MM.1S (cell line): ENCODE measurements at regions not wholly inside any gene's neighbourhood (a gene's known extent, or its start where the extent isn't known, plus 50 kb on each side); places are given as distances from the start of the nearest gene placed in this dataset.
A peak's percentile ranks its signal among the peaks of the same experiment; 100 is the strongest.
"Not testable (repeated sequence)": the region's sequence is repeated elsewhere in the genome, so short reads cannot be mapped to it uniquely, and the experiment has no call there.

Experiments used
- DNase-seq: peaks from one replicate; pipeline ENCODE4 v3.0.0-alpha.2; 2015
- H2AFZ ChIP-seq: fragments of 300-600 bp; sonication (generic); 2 replicates; pipeline ENCODE4 v1.6.0; 2016; ENCODE audit warnings: antibody characterized with exemption, low read length
- H3F3A ChIP-seq: fragments of 300-600 bp; sonication (generic); 2 replicates; pipeline ENCODE4 v1.6.1; 2016; ENCODE audit warnings: mild to moderate bottlenecking, antibody characterized with exemption, low read length, moderate library complexity, mixed read lengths; ENCODE audit not compliant: insufficient read depth
- H3K27ac ChIP-seq: fragments of 300-600 bp; sonication (generic); 2 replicates; pipeline ENCODE4 v1.5.1; 2016; ENCODE audit warnings: mild to moderate bottlenecking, low read length
- H3K27me3 ChIP-seq: fragments of 300-600 bp; sonication (generic); replicated peaks from 2 replicates; pipeline ENCODE4 v1.6.0; 2016; ENCODE audit warnings: low read length; ENCODE audit not compliant: insufficient read depth
- H3K36me3 ChIP-seq: fragments of 300-600 bp; sonication (generic); replicated peaks from 2 replicates; pipeline ENCODE4 v1.6.1; 2016; ENCODE audit warnings: mild to moderate bottlenecking, low read length, mixed read lengths; ENCODE audit not compliant: insufficient read depth
- H3K4me1 ChIP-seq: fragments of 300-600 bp; sonication (generic); 2 replicates; pipeline ENCODE4 v1.6.1; 2016; ENCODE audit warnings: low read length, mixed read lengths
- H3K4me2 ChIP-seq: fragments of 300-600 bp; sonication (generic); 2 replicates; pipeline ENCODE4 v1.6.0; 2016; ENCODE audit warnings: low read depth, low read length
- H3K4me3 ChIP-seq: fragments of 300-600 bp; sonication (generic); 2 replicates; pipeline ENCODE4 v1.5.1; 2016; ENCODE audit warnings: low read length, mixed read lengths
- H3K79me2 ChIP-seq: fragments of 300-600 bp; sonication (generic); 2 replicates; pipeline ENCODE4 v1.6.1; 2016; ENCODE audit warnings: mixed run types, low read length, mixed read lengths
- H3K9ac ChIP-seq: fragments of 300-600 bp; sonication (generic); 2 replicates; pipeline ENCODE4 v1.6.1; 2016; ENCODE audit warnings: low read length, mixed read lengths
- H3K9me2 ChIP-seq: fragments of 300-600 bp; sonication (generic); replicated peaks from 2 replicates; pipeline ENCODE4 v1.6.1; 2016; ENCODE audit warnings: mild to moderate bottlenecking, low read length, mixed read lengths; ENCODE audit not compliant: insufficient read depth
- H3K9me3 ChIP-seq: fragments of 300-600 bp; sonication (generic); replicated peaks from 2 replicates; pipeline ENCODE4 v1.6.1; 2016; ENCODE audit warnings: mild to moderate bottlenecking, low read length, mixed read lengths; ENCODE audit not compliant: insufficient read depth
- H4K20me1 ChIP-seq: fragments of 300-600 bp; sonication (generic); 2 replicates; pipeline ENCODE4 v1.6.1; 2016; ENCODE audit warnings: mild to moderate bottlenecking, low read length, moderate library complexity, mixed read lengths; ENCODE audit not compliant: insufficient read depth
- EZH2 ChIP-seq: fragments of 300-600 bp; sonication (generic); optimal IDR thresholded peaks from 2 replicates; pipeline ENCODE3; 2017; ENCODE audit warnings: low read depth, mild to moderate bottlenecking, antibody characterized with exemption, low read length, mixed read lengths
- EZH2phosphoT487 ChIP-seq: fragments of 300-600 bp; sonication (generic); IDR thresholded peaks from 2 replicates; pipeline ENCODE4 v1.6.1; 2018; ENCODE audit warnings: antibody characterized with exemption, low read length
- TF ChIP-seq, protein P1 (sequence below): fragments of 300-600 bp; sonication (generic); IDR thresholded peaks from 2 replicates; pipeline ENCODE4 v1.5.1; 2016; ENCODE audit warnings: antibody characterized with exemption, low read length, mixed read lengths

DNA sequence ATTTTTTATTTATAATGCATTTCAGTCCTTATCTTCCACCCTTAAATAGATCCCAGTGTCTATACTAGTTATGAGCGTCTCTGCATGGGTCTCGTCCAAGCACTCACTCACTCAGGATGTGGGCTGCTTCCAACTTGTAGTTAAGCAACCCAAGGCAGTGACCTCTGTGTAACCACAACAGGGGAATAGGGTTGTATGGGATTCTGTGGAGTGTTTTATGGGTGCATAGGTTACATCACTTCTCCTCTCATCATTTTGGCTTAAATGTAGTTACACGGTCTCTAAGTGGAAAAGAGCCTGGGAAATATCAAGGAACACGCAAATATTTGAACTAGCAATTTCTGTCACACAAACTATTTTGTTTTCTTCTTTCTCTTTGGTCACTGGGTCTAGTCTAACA is 931.0 kb downstream of the STIM2 start:
- no peak overlapping the region for H3K27ac ChIP-seq
- H3K9me2 ChIP-seq = no peaks in the 10 kb centered on the region
- H3K9me3 ChIP-seq = no peaks in the 10 kb centered on the region
- no peak overlapping the region for H3K4me2 ChIP-seq
- H4K20me1 ChIP-seq = no peaks in the 10 kb centered on the region
- DNase-seq = no peak
- no peaks in the 10 kb centered on the region for H3K27me3 ChIP-seq
- no peaks in the 10 kb centered on the region for H3K36me3 ChIP-seq
- no peaks in the 10 kb centered on the region for H3K4me1 ChIP-seq
- H3K9ac ChIP-seq = no peak overlapping the region
- no peaks in the 10 kb centered on the region for H3F3A ChIP-seq
- no peaks in the 10 kb centered on the region for H3K79me2 ChIP-seq
- TF ChIP-seq, protein P1, sequence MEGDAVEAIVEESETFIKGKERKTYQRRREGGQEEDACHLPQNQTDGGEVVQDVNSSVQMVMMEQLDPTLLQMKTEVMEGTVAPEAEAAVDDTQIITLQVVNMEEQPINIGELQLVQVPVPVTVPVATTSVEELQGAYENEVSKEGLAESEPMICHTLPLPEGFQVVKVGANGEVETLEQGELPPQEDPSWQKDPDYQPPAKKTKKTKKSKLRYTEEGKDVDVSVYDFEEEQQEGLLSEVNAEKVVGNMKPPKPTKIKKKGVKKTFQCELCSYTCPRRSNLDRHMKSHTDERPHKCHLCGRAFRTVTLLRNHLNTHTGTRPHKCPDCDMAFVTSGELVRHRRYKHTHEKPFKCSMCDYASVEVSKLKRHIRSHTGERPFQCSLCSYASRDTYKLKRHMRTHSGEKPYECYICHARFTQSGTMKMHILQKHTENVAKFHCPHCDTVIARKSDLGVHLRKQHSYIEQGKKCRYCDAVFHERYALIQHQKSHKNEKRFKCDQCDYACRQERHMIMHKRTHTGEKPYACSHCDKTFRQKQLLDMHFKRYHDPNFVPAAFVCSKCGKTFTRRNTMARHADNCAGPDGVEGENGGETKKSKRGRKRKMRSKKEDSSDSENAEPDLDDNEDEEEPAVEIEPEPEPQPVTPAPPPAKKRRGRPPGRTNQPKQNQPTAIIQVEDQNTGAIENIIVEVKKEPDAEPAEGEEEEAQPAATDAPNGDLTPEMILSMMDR = no peak
- TF ChIP-seq EZH2phosphoT487 (no peak), EZH2 (no peak)
- H3K4me3 ChIP-seq = no peak overlapping the region
- no peak overlapping the region for H2AFZ ChIP-seq

DNA sequence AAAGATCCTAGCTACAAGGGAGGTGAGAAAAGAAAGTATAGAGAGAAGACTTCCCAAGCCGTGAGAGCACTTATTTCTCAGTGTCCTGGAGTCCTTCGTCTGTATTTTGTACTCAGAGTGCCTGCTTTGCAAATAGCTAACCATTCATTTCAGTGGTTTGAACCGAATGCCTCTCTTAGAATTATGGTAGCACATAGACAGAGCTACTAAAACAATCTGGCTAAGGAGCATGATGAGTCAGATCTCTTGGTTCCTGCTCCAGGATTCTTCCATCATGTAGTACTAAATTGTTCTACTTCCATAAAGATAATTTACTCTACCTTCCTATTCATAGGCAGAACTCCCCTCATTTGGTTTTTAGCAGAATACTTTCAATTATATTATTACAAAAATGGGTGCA is 946.6 kb downstream of the STIM2 start:
- Histone ChIP-seq H3K27ac (no peak overlapping the region), H4K20me1 (no peaks in the 10 kb centered on the region), H3K4me1 (no peaks in the 10 kb centered on the region), H3K9me3 (no peaks in the 10 kb centered on the region), H3K4me3 (no peak overlapping the region), H3F3A (no peaks in the 10 kb centered on the region), H3K79me2 (no peaks in the 10 kb centered on the region), H3K9ac (no peak overlapping the region), H3K36me3 (no peaks in the 10 kb centered on the region), H2AFZ (no peak overlapping the region), H3K27me3 (no peaks in the 10 kb centered on the region), H3K4me2 (no peak overlapping the region), H3K9me2 (no peaks in the 10 kb centered on the region)
- DNase-seq = no peak
- TF ChIP-seq EZH2 (no peak), EZH2phosphoT487 (no peak)
- TF ChIP-seq, protein P1 = no peak

DNA sequence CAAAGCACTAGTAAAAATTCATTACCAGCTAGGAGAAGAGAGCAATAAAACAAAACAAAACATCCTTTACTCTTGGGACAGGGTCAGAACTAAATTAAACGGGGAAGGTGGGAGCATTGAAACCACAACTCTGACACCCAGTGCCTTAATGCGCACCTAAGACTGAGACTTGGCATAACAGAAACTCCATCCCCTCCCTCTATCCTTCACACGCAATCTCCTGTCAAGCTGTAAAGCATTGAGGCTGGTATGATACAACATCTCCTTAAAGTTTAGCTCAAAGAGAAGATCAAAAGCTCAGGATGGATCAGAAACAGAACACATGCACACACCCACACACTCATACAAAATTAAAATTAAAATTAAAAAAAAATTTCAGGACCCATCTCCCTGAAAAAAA is 951.3 kb downstream of the STIM2 start:
- no peak overlapping the region for H3K9ac ChIP-seq
- no peaks in the 10 kb centered on the region for H3K79me2 ChIP-seq
- H3K4me1 ChIP-seq = peaks cover 14% of the 10 kb centered on the region
- no peak for DNase-seq
- H3K9me2 ChIP-seq = no peaks in the 10 kb centered on the region
- H3K36me3 ChIP-seq = no peaks in the 10 kb centered on the region
- H3K4me2 ChIP-seq = peak overlapping the region; percentile 43; the same call in 1 of the 2 replicates
- no peaks in the 10 kb centered on the region for H3K9me3 ChIP-seq
- H3K4me3 ChIP-seq = no peak overlapping the region
- no peaks in the 10 kb centered on the region for H3K27me3 ChIP-seq
- H4K20me1 ChIP-seq = no peaks in the 10 kb centered on the region
- no peak overlapping the region for H2AFZ ChIP-seq
- H3F3A ChIP-seq = peaks cover 24% of the 10 kb centered on the region
- H3K27ac ChIP-seq = no peak overlapping the region
- TF ChIP-seq EZH2 (no peak), EZH2phosphoT487 (no peak)
- TF ChIP-seq, protein P1 = no peak

DNA sequence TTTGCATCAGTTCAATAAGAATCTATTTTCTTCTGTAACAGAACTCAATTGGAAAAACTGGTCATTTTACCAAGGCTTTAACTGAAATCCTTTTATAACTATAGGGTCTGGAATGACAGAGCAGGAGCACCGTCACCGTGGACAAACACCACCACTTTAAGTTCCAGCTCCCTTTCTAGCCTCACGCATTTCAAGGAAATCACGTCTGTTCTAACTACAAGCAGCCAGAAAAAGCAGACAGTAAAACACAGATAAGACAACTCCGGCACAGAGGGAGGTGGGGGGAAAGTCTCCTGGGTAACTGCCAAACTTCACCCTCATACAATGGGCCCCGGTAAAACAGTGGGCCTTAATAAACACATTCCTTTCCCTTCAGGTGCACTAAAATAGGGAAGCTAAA is 952.6 kb downstream of the STIM2 start:
- not testable (repeated sequence) for H3K9me3 ChIP-seq, H3K79me2 ChIP-seq, H3K9me2 ChIP-seq, H4K20me1 ChIP-seq, H3K27me3 ChIP-seq, H3K36me3 ChIP-seq
- Histone ChIP-seq H3K9ac (peak overlapping the region; percentile 59; the same call in 1 of the 2 replicates), H3K4me1 (peaks cover 14% of the 10 kb centered on the region), H3F3A (peaks cover 24% of the 10 kb centered on the region), H3K4me2 (peak overlapping the region; percentile 43; the same call in 1 of the 2 replicates), H3K27ac (peak overlapping the region; percentile 88; the same call in 1 of the 2 replicates), H2AFZ (peak overlapping the region; percentile 47; the same call in 1 of the 2 replicates), H3K4me3 (peak overlapping the region; percentile 59)
- peak; percentile 14 for DNase-seq

DNA sequence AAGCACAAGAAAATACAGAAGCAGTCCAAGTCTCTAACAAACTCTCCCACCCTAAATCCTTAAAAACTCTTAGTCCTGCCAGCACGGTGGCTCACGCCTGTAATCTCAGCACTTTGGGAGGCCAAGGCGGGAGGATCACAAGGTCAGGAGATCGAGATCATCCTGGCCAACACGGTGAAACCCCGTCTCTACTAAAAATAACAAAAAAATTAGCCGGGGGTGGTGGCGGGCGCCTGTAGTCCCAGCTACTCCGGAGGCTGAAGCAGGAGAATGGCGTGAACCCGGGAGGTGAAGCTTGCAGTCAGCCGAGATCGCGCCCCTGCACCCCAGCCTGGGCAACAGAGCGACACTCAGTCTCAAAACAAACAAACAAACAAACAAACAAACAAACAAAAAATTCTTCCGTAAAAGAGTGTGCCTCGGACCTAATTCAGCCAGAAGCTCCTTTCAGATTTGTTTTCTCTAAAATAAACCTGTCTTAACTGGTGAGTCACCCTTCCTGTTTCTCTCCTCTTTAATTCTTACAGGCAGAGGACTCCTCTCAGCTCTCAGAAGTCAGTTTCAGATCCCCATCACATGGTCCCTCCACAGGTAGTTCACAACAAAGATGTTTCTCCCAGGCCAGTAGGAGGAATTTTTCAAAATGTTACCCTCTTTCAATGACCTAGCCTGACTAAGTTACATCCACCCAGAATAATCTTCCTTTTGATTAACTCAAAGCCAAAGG is 953.2 kb downstream of the STIM2 start:
- not testable (repeated sequence) for H3K79me2 ChIP-seq, H3K36me3 ChIP-seq, H3K9me2 ChIP-seq, H3K9me3 ChIP-seq, H4K20me1 ChIP-seq, H3K27me3 ChIP-seq
- Histone ChIP-seq H3K4me2 (peak overlapping the region; percentile 43; the same call in 1 of the 2 replicates), H2AFZ (peak overlapping the region; percentile 47), H3F3A (peaks cover 24% of the 10 kb centered on the region), H3K27ac (peak overlapping the region; percentile 88), H3K9ac (peak overlapping the region; percentile 59; the same call in 1 of the 2 replicates), H3K4me3 (peak overlapping the region; percentile 59), H3K4me1 (peaks cover 14% of the 10 kb centered on the region)
- peak; percentile 87 for DNase-seq
